Neural progenitor cell (in vitro differentiated cells): ENCODE measurements at regions not wholly inside any gene's neighbourhood (a gene's known extent, or its start where the extent isn't known, plus 50 kb on each side); places are given as distances from the start of the nearest gene placed in this dataset.

ENCODE experiments used
- DNase-seq: peaks from one replicate; pipeline ENCODE4 v3.0.0-alpha.2; 2016; ENCODE audit warnings: low spot score
- H2AFZ ChIP-seq: fragments of 200-600 bp; sonication (generic); replicated peaks from 2 replicates; pipeline ENCODE4 v1.6.1; 2016; ENCODE audit warnings: antibody characterized with exemption
- H3F3A ChIP-seq: fragments of 200-600 bp; sonication (generic); 2 replicates; pipeline ENCODE4 v1.6.1; 2016; ENCODE audit warnings: antibody characterized with exemption, low read depth
- H3K27ac ChIP-seq: fragments of 200-600 bp; sonication (generic); 2 replicates; pipeline ENCODE4 v1.5.1; 2016; ENCODE audit warnings: mild to moderate bottlenecking
- H3K27me3 ChIP-seq: fragments of 200-600 bp; sonication (generic); 2 replicates; pipeline ENCODE4 v1.6.1; 2016; ENCODE audit warnings: mild to moderate bottlenecking, moderate library complexity
- H3K36me3 ChIP-seq: fragments of 200-600 bp; sonication (generic); 2 replicates; pipeline ENCODE4 v1.5.1; 2016
- H3K4me1 ChIP-seq: fragments of 200-600 bp; sonication (generic); 2 replicates; pipeline ENCODE4 v1.6.1; 2016; ENCODE audit warnings: mixed run types
- H3K4me2 ChIP-seq: fragments of 200-600 bp; sonication (generic); 2 replicates; pipeline ENCODE4 v1.6.1; 2016
- H3K4me3 ChIP-seq: fragments of 200-600 bp; sonication (generic); 2 replicates; pipeline ENCODE4 v1.5.1; 2016
- H3K79me2 ChIP-seq: fragments of 200-600 bp; sonication (generic); 2 replicates; pipeline ENCODE4 v1.6.1; 2016; ENCODE audit warnings: low read depth
- H3K9ac ChIP-seq: fragments of 200-600 bp; sonication (generic); 2 replicates; pipeline ENCODE4 v1.6.1; 2016
- H3K9me3 ChIP-seq: fragments of 200-600 bp; sonication (generic); 2 replicates; pipeline ENCODE4 v1.5.1; 2016; ENCODE audit warnings: low read depth
- H4K20me1 ChIP-seq: fragments of 200-600 bp; sonication (generic); 2 replicates; pipeline ENCODE4 v1.6.1; 2016; ENCODE audit warnings: low read depth
- H3K27ac Mint-ChIP-seq: 3 replicates; pipeline ENCODE4 v1.8.0; 2021; ENCODE audit warnings: mixed read lengths
- H3K27me3 Mint-ChIP-seq: 2 replicates; pipeline ENCODE4 v1.8.0; 2022; ENCODE audit warnings: low read depth, mild to moderate bottlenecking, inconsistent platforms, moderate library complexity, mixed read lengths; ENCODE audit not compliant: insufficient read depth
- H3K36me3 Mint-ChIP-seq: 3 replicates; pipeline ENCODE4 v1.8.0; 2021; ENCODE audit warnings: mixed read lengths
- H3K4me1 Mint-ChIP-seq: 3 replicates; pipeline ENCODE4 v1.8.0; 2021; ENCODE audit warnings: mixed read lengths
- H3K4me3 Mint-ChIP-seq: 3 replicates; pipeline ENCODE4 v1.8.0; 2021; ENCODE audit warnings: mild to moderate bottlenecking, moderate library complexity, mixed read lengths
- H3K9me3 Mint-ChIP-seq: 3 replicates; pipeline ENCODE4 v1.8.0; 2020; ENCODE audit warnings: mixed read lengths
- CTCF ChIP-seq: fragments of 200-600 bp; sonication (generic); IDR thresholded peaks from 2 replicates; pipeline ENCODE4 v1.5.1; 2017; ENCODE audit warnings: antibody characterized with exemption, mild to moderate bottlenecking
- EZH2 ChIP-seq: fragments of 200-600 bp; sonication (generic); IDR thresholded peaks from 2 replicates; pipeline ENCODE4 v1.6.1; 2017; ENCODE audit warnings: antibody characterized with exemption, mild to moderate bottlenecking, moderate library complexity
- EZH2phosphoT487 ChIP-seq: fragments of 200-600 bp; sonication (generic); IDR thresholded peaks from 2 replicates; pipeline ENCODE4 v1.6.1; 2017; ENCODE audit warnings: antibody characterized with exemption

GRCh38 chr13:80151016-80151415 lies 189.9 kb downstream of the SPRY2 start:
- Mint-ChIP-seq H3K4me3 (no peak overlapping the region), H3K9me3 (peaks cover 18% of the 10 kb centered on the region), H3K4me1 (peaks cover 2% of the 10 kb centered on the region), H3K27me3 (peaks cover 7% of the 10 kb centered on the region), H3K36me3 (peaks cover 8% of the 10 kb centered on the region), H3K27ac (no peak overlapping the region)
- no peaks in the 10 kb centered on the region for H3K9me3 ChIP-seq
- H3K79me2 ChIP-seq = no peaks in the 10 kb centered on the region
- no peak overlapping the region for H3K4me2 ChIP-seq
- H3K4me3 ChIP-seq = no peak overlapping the region
- H3K27ac ChIP-seq = no peak overlapping the region
- no peak overlapping the region for H2AFZ ChIP-seq
- H3K9ac ChIP-seq = no peak overlapping the region
- no peaks in the 10 kb centered on the region for H3K27me3 ChIP-seq
- no peak for DNase-seq
- no peaks in the 10 kb centered on the region for H3K36me3 ChIP-seq
- no peaks in the 10 kb centered on the region for H3F3A ChIP-seq
- no peaks in the 10 kb centered on the region for H4K20me1 ChIP-seq
- TF ChIP-seq CTCF = no peak
- TF ChIP-seq EZH2 = no peak
- no peak for TF ChIP-seq EZH2phosphoT487
- no peaks in the 10 kb centered on the region for H3K4me1 ChIP-seq

GRCh38 chr13:80149736-80150135 lies 191.2 kb downstream of the SPRY2 start:
- peaks cover 18% of the 10 kb centered on the region for H3K9me3 Mint-ChIP-seq
- H3K4me1 ChIP-seq = peaks cover 6% of the 10 kb centered on the region
- H3K27me3 Mint-ChIP-seq = peaks cover 7% of the 10 kb centered on the region
- TF ChIP-seq EZH2 (no peak), CTCF (no peak), EZH2phosphoT487 (no peak)
- no peak overlapping the region for H2AFZ ChIP-seq
- H3K27ac ChIP-seq = no peak overlapping the region
- H3K27me3 ChIP-seq = no peaks in the 10 kb centered on the region
- no peaks in the 10 kb centered on the region for H3K9me3 ChIP-seq
- no peak for DNase-seq
- H3K4me3 ChIP-seq = no peak overlapping the region
- no peaks in the 10 kb centered on the region for H3F3A ChIP-seq
- peaks cover 8% of the 10 kb centered on the region for H3K36me3 Mint-ChIP-seq
- H3K4me3 Mint-ChIP-seq = no peak overlapping the region
- no peak overlapping the region for H3K27ac Mint-ChIP-seq
- peaks cover 8% of the 10 kb centered on the region for H3K4me1 Mint-ChIP-seq
- H3K79me2 ChIP-seq = no peaks in the 10 kb centered on the region
- H3K9ac ChIP-seq = no peak overlapping the region
- no peak overlapping the region for H3K4me2 ChIP-seq
- H4K20me1 ChIP-seq = no peaks in the 10 kb centered on the region
- H3K36me3 ChIP-seq = no peaks in the 10 kb centered on the region

- no peak overlapping the region for H3K27ac Mint-ChIP-seq
- Histone ChIP-seq H3K79me2 (no peaks in the 10 kb centered on the region), H3K4me2 (no peak overlapping the region), H3K4me3 (no peak overlapping the region), H3K27ac (no peak overlapping the region), H3F3A (no peaks in the 10 kb centered on the region), H2AFZ (no peak overlapping the region), H3K27me3 (no peaks in the 10 kb centered on the region), H4K20me1 (no peaks in the 10 kb centered on the region), H3K9me3 (no peaks in the 10 kb centered on the region), H3K9ac (no peak overlapping the region), H3K36me3 (no peaks in the 10 kb centered on the region), H3K4me1 (peaks cover 6% of the 10 kb centered on the region)
- peaks cover 6% of the 10 kb centered on the region for H3K36me3 Mint-ChIP-seq
- DNase-seq = no peak
- TF ChIP-seq CTCF (no peak), EZH2phosphoT487 (no peak), EZH2 (no peak)
- H3K4me3 Mint-ChIP-seq = no peak overlapping the region
- peaks cover 23% of the 10 kb centered on the region for H3K4me1 Mint-ChIP-seq
- H3K27me3 Mint-ChIP-seq = peaks cover 5% of the 10 kb centered on the region
- peaks cover 14% of the 10 kb centered on the region for H3K9me3 Mint-ChIP-seq
Observed at GRCh38 chr13:80145171-80145690, 195.7 kb downstream of the SPRY2 start.
